ENCODE measurements at regions not wholly inside any gene's neighbourhood (a gene's known extent, or its start where the extent isn't known, plus 50 kb on each side); places are given as distances from the start of the nearest gene placed in this dataset.

DNA sequence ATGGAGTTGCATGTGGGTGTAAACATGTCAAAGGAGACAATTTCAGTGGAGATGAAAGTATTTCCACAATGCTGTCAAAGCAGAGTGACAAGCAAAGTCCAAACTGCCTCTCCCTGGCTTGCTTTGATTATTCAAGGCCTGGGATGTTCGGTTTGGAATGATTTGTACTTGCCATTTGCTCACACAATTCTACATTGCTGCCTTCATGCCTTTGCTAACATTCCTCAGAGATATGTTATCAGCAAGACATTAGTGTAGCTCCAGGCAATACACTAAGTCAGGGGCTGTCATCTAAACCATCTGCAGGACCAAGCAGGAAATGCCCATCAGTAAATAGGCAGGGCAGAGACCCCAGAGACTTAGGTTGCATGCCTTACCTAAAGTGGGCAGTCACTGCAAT, 79.6 kb upstream of the C1QTNF7 start:
- TF ChIP-seq, protein P1, sequence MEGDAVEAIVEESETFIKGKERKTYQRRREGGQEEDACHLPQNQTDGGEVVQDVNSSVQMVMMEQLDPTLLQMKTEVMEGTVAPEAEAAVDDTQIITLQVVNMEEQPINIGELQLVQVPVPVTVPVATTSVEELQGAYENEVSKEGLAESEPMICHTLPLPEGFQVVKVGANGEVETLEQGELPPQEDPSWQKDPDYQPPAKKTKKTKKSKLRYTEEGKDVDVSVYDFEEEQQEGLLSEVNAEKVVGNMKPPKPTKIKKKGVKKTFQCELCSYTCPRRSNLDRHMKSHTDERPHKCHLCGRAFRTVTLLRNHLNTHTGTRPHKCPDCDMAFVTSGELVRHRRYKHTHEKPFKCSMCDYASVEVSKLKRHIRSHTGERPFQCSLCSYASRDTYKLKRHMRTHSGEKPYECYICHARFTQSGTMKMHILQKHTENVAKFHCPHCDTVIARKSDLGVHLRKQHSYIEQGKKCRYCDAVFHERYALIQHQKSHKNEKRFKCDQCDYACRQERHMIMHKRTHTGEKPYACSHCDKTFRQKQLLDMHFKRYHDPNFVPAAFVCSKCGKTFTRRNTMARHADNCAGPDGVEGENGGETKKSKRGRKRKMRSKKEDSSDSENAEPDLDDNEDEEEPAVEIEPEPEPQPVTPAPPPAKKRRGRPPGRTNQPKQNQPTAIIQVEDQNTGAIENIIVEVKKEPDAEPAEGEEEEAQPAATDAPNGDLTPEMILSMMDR (IDR thresholded peaks at IDR 0.05; ENCODE audit: insufficient read depth, low read depth, low read length), result no peak
- TF ChIP-seq EZH2 (IDR thresholded peaks at IDR 0.05; ENCODE audit: insufficient read depth, low read length), result no peak

All from astrocyte (in vitro differentiated cells and primary cell).